ENCODE measurements at regions not wholly inside any gene's neighbourhood (a gene's known extent, or its start where the extent isn't known, plus 50 kb on each side); places are given as distances from the start of the nearest gene placed in this dataset.

DNA sequence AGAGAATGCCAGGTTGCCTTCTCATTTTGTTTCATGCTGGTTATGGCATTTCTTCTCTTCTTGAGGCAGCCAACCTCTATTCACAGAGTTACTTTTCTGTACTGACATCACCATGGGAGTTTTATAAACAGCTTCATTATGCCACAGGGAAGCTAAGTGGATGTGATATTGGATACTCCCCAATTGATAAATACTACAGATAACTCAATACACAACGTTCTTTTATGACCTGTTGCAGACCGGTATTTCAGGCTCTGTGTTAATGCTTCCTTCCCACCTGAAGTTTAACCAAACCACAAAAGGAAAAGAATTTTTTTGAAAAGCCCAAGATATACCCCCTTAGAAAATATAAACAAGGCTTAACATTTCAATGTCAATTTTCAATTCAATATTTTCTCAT is 258.3 kb upstream of the SOX11 start:
- Mint-ChIP-seq H3K4me1 (no peaks in the 10 kb centered on the region), H3K27ac (no peak overlapping the region), H3K9me3 (peaks cover 17% of the 10 kb centered on the region), H3K4me3 (no peak overlapping the region), H3K36me3 (no peaks in the 10 kb centered on the region)
- ATAC-seq (no peak), DNase-seq (ENCODE audit: low spot score in 2 of 2) (no peak)

GRCh38 chr2:5437375-5437774 is 254.8 kb upstream of the SOX11 start:
- no peak overlapping the region for H3K27ac Mint-ChIP-seq
- no peak for ATAC-seq
- H3K9me3 Mint-ChIP-seq = peaks cover 15% of the 10 kb centered on the region
- DNase-seq (ENCODE audit: low spot score in 2 of 2) = no peak
- no peaks in the 10 kb centered on the region for H3K4me1 Mint-ChIP-seq
- no peaks in the 10 kb centered on the region for H3K36me3 Mint-ChIP-seq
- H3K4me3 Mint-ChIP-seq = no peak overlapping the region

GRCh38 chr2:5440174-5440573 is 252.0 kb upstream of the SOX11 start:
- no peak for ATAC-seq

DNA sequence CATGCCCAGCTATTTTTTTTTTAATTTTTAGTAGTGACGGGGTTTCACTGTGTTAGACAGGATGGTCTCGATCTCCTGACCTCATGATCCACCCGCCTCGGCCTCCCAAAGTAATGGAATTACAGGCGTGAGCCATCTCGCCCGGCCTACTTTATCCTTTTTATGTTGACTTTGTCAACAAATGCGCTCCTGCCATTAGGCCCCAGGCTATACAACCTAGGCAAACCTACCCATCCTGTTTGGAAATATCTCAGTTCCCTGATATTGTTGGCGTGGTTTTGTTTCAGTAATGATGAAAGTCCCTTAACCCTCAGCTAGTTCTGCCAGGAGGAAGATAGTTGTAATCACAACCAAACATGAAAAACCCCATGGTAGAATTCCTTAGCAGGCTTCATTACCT is 249.4 kb upstream of the SOX11 start:
- H3K9me3 Mint-ChIP-seq = peaks cover 22% of the 10 kb centered on the region
- ATAC-seq = no peak
- no peak overlapping the region for H3K27ac Mint-ChIP-seq
- H3K4me1 Mint-ChIP-seq = no peaks in the 10 kb centered on the region
- H3K4me3 Mint-ChIP-seq = no peak overlapping the region
- DNase-seq (ENCODE audit: low spot score in 2 of 2) = no peak
- no peaks in the 10 kb centered on the region for H3K36me3 Mint-ChIP-seq

More at GRCh38 chr2:5440174-5440573, 252.0 kb upstream of the SOX11 start:
- H3K36me3 Mint-ChIP-seq = no peaks in the 10 kb centered on the region
- H3K9me3 Mint-ChIP-seq = peaks cover 19% of the 10 kb centered on the region
- H3K4me1 Mint-ChIP-seq = no peaks in the 10 kb centered on the region
- DNase-seq (ENCODE audit: low spot score in 2 of 2) = no peak
- no peak overlapping the region for H3K4me3 Mint-ChIP-seq
- H3K27ac Mint-ChIP-seq = no peak overlapping the region

- Mint-ChIP-seq H3K4me1 (no peaks in the 10 kb centered on the region), H3K4me3 (no peak overlapping the region), H3K9me3 (peaks cover 17% of the 10 kb centered on the region), H3K27ac (no peak overlapping the region), H3K36me3 (no peaks in the 10 kb centered on the region)
- no peak for ATAC-seq
- no peak for DNase-seq (ENCODE audit: low spot score in 2 of 2)
Observed at GRCh38 chr2:5444168-5444567, 248.0 kb upstream of the SOX11 start.

- Mint-ChIP-seq H3K4me1 (no peaks in the 10 kb centered on the region), H3K27ac (no peak overlapping the region), H3K9me3 (peaks cover 17% of the 10 kb centered on the region), H3K4me3 (no peak overlapping the region), H3K36me3 (no peaks in the 10 kb centered on the region)
- DNase-seq (ENCODE audit: low spot score in 2 of 2) = no peak
- ATAC-seq = no peak
Observed at GRCh38 chr2:5444854-5445253, 247.3 kb upstream of the SOX11 start.

DNA sequence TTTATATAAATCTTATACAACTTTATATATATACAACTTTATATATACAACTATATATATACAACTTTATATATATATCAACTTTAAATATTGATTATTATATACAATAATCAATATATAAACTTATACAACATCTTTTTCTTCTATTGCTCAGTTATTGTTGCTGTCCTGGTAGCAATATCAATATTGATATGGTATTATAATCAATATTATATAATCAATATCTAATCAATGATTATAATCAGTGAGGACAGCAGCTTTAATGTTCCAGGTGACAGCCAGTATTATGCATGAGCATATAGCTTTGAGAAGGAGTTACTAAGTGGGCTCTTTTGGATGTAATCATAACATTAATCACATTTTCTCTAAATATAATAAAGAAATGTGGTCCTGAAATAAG is 242.3 kb upstream of the SOX11 start:
- no peak for ATAC-seq

GRCh38 chr2:5453220-5454050 is 238.7 kb upstream of the SOX11 start:
- Mint-ChIP-seq H3K4me1 (no peaks in the 10 kb centered on the region), H3K4me3 (no peak overlapping the region), H3K27ac (no peak overlapping the region), H3K9me3 (peaks cover 9% of the 10 kb centered on the region), H3K36me3 (no peaks in the 10 kb centered on the region)
- DNase-seq (ENCODE audit: low spot score in 2 of 2) (no peak), ATAC-seq (no peak)

More for the DNA sequence above, 242.3 kb upstream of the SOX11 start:
- Mint-ChIP-seq H3K4me3 (no peak overlapping the region), H3K27ac (no peak overlapping the region), H3K36me3 (no peaks in the 10 kb centered on the region), H3K4me1 (no peaks in the 10 kb centered on the region), H3K9me3 (peaks cover 15% of the 10 kb centered on the region)
- no peak for DNase-seq (ENCODE audit: low spot score in 2 of 2)

DNA sequence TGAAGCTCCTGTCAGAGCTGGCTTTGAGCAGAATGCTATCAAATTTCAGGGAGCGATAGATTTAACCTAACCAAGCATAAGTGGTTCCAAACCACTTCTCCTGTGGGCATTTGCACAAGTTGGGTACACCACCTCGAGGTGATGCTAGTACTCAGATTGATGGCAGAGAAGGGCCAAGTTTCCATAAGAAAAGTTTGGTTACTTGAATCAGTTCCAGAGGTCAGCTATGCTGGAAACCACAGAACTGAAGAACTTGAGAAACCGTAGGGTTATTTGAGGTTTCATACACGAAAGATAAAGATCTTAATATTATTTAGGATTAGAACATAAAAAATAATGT is 238.2 kb upstream of the SOX11 start:
- H3K27ac Mint-ChIP-seq = no peak overlapping the region
- H3K36me3 Mint-ChIP-seq = no peaks in the 10 kb centered on the region
- H3K4me3 Mint-ChIP-seq = no peak overlapping the region
- DNase-seq (ENCODE audit: low spot score in 2 of 2) (no peak), ATAC-seq (no peak)
- peaks cover 11% of the 10 kb centered on the region for H3K9me3 Mint-ChIP-seq
- no peaks in the 10 kb centered on the region for H3K4me1 Mint-ChIP-seq

DNA sequence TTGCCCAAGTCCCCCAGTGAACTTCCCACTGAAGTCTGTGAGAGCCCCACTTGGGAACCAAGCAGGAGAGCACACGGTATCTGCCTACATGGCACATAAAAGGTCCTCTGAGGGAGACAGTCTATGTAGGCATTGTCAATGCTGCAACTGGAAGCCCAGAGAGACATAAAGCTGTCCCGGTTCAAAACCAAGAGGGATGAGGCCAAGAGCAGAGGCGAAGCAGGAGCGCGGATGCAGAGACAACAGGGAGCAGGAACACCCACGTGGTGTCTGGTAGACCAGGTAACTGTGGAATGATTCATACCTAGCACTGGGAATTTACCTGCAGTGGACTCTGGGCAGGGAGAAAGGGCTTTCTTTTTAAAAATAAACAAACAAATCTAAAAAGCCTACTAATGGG is 233.1 kb upstream of the SOX11 start:
- Mint-ChIP-seq H3K4me3 (no peak overlapping the region), H3K4me1 (no peaks in the 10 kb centered on the region), H3K9me3 (peaks cover 16% of the 10 kb centered on the region), H3K27ac (no peak overlapping the region), H3K36me3 (no peaks in the 10 kb centered on the region)
- DNase-seq (ENCODE audit: low spot score in 2 of 2) (no peak), ATAC-seq (no peak)

DNA sequence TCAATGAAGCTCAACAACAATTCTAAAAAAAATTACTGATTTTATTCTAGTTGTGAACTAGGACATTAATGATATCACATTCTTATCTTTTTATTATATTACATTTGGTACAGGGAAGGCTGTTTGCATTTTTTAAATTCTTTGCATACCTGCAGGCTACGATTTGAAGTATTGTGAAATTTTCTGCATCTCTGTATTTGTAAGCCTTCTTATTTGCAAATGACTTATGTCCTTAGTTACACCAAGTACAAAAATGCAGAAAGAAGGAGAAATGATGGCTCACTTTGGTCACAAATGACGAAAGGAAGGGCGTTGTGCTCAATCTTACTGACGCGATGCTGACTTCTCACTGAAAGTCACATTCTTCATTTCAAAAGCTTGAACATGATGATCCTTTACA is 227.5 kb upstream of the SOX11 start:
- Mint-ChIP-seq H3K4me1 (no peaks in the 10 kb centered on the region), H3K36me3 (no peaks in the 10 kb centered on the region), H3K27ac (no peak overlapping the region), H3K4me3 (no peak overlapping the region), H3K9me3 (peaks cover 15% of the 10 kb centered on the region)
- ATAC-seq (no peak), DNase-seq (ENCODE audit: low spot score in 2 of 2) (no peak)

DNA sequence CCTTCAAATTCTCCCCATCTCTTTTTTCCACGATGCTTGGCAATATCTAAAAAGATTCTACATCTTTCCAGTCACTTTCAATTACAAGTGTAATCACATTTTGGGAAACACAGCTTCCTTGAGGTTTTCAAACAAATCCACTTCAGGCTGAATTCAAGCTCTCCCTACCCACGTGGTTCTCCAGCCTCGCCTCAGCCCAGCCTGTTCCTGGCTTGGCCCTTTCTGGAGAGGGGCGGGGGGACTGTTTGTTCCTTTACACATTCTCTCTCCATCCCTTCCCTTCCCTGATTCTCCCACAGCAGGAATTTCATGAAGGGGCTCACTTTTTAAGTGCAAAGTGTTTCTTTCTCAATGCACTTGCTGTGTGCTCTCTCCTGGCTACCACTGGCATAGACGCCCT is 226.3 kb upstream of the SOX11 start:
- no peaks in the 10 kb centered on the region for H3K4me1 Mint-ChIP-seq
- H3K27ac Mint-ChIP-seq = no peak overlapping the region
- H3K9me3 Mint-ChIP-seq = peaks cover 15% of the 10 kb centered on the region
- ATAC-seq = no peak
- no peak overlapping the region for H3K4me3 Mint-ChIP-seq
- DNase-seq (ENCODE audit: low spot score in 2 of 2) = no peak
- no peaks in the 10 kb centered on the region for H3K36me3 Mint-ChIP-seq

DNA sequence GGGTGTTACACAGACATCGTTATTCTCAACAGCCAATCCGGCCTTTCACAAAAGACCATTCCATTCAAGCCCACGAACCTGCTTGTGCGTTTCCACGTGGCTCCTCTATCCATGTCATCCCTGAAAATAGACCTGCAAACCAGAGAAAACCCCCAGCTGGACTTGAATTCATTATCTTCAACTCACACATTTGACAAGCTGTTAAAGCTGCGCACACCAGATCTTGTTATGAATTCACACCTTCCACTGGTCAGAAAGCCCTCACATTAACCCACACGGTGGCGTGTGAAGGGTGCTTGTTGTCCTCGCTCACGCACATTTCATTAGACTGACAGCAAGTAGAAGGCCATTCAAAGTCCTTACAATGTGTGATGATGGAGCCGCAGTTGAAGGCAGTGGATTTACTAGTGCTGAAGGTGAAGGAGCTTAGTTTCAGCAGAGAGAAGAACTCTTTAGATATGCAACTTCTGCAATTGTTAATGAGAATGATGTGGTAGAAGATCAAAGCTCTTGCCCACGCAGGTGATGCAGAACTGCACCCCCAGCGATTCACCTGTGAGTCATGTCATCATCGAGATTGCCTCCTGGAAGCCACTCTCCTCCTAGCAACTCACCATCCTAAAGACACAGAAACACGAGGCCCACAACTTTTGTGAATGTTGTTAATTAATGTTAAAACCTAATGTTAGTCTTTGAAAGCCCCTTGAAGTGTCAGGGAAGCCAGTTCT is 224.8 kb upstream of the SOX11 start:
- no peak overlapping the region for H3K4me3 Mint-ChIP-seq
- ATAC-seq (no peak), DNase-seq (ENCODE audit: low spot score in 2 of 2) (no peak)
- H3K36me3 Mint-ChIP-seq = no peaks in the 10 kb centered on the region
- H3K4me1 Mint-ChIP-seq = no peaks in the 10 kb centered on the region
- H3K9me3 Mint-ChIP-seq = peaks cover 11% of the 10 kb centered on the region
- no peak overlapping the region for H3K27ac Mint-ChIP-seq

DNA sequence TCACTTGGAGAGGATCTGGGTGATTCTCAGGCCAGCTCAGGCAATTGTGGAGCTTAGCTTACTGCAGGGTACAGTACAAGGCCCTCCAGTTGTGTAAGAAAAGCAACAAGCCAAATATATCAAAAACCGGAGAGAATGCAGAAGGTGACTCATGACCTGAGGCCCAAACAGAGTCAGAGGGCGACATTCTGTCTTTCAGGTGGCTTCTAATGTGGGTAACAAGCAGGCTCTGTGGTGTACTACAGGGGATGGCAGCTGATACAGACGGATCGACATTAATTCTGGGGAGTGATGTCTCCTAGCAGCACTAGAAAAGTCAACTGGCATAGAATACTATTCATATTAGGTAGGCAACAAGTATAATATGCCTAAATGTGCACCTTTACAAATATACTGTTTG is 219.5 kb upstream of the SOX11 start:
- Mint-ChIP-seq H3K9me3 (peaks cover 13% of the 10 kb centered on the region), H3K4me3 (no peak overlapping the region), H3K4me1 (no peaks in the 10 kb centered on the region), H3K36me3 (no peaks in the 10 kb centered on the region), H3K27ac (no peak overlapping the region)
- ATAC-seq = no peak
- no peak for DNase-seq (ENCODE audit: low spot score in 2 of 2)

GRCh38 chr2:5473635-5474034 is 218.5 kb upstream of the SOX11 start:
- ATAC-seq = no peak
- Mint-ChIP-seq H3K27ac (no peak overlapping the region), H3K4me3 (no peak overlapping the region), H3K9me3 (peaks cover 13% of the 10 kb centered on the region), H3K36me3 (no peaks in the 10 kb centered on the region), H3K4me1 (no peaks in the 10 kb centered on the region)
- DNase-seq (ENCODE audit: low spot score in 2 of 2) = no peak

GRCh38 chr2:5474716-5475115 is 217.5 kb upstream of the SOX11 start:
- Mint-ChIP-seq H3K36me3 (no peaks in the 10 kb centered on the region), H3K27ac (no peak overlapping the region), H3K9me3 (peaks cover 11% of the 10 kb centered on the region), H3K4me1 (no peaks in the 10 kb centered on the region), H3K4me3 (no peak overlapping the region)
- ATAC-seq (no peak), DNase-seq (ENCODE audit: low spot score in 2 of 2) (no peak)
